Loucy (cell line): ENCODE measurements at regions not wholly inside any gene's neighbourhood (a gene's known extent, or its start where the extent isn't known, plus 50 kb on each side); places are given as distances from the start of the nearest gene placed in this dataset.

Experiments
- H2AFZ ChIP-seq: fragments of 200-600 bp; sonication (generic); 2 replicates; pipeline ENCODE4 v1.6.0; 2016; ENCODE audit warnings: antibody characterized with exemption, mild to moderate bottlenecking, low read length, moderate library complexity
- H3F3A ChIP-seq: fragments of 200-600 bp; 2 replicates; pipeline ENCODE4 v1.6.0; 2016; ENCODE audit warnings: antibody characterized with exemption, low read depth, mild to moderate bottlenecking
- H3K27me3 ChIP-seq: fragments of 200-600 bp; sonication (generic); 2 replicates; pipeline ENCODE4 v1.6.1; 2014; ENCODE audit warnings: low read length, mild to moderate bottlenecking; ENCODE audit not compliant: insufficient read depth, poor library complexity, severe bottlenecking
- H3K36me3 ChIP-seq: fragments of 200-600 bp; sonication (generic); 2 replicates; pipeline ENCODE4 v1.6.1; 2016; ENCODE audit warnings: low read length; ENCODE audit not compliant: insufficient read depth
- H3K4me1 ChIP-seq: fragments of 200-600 bp; sonication (generic); 2 replicates; pipeline ENCODE4 v1.5.1; 2014; ENCODE audit warnings: low read length, mild to moderate bottlenecking; ENCODE audit not compliant: insufficient read depth, poor library complexity, severe bottlenecking
- H3K4me2 ChIP-seq: fragments of 200-600 bp; sonication (generic); 2 replicates; pipeline ENCODE4 v1.6.0; 2014; ENCODE audit warnings: antibody characterized with exemption, low read length, low read depth, mild to moderate bottlenecking; ENCODE audit not compliant: poor library complexity, severe bottlenecking
- H3K4me3 ChIP-seq: fragments of 200-600 bp; sonication (generic); 2 replicates; pipeline ENCODE4 v1.5.1; 2014; ENCODE audit warnings: low read length, mild to moderate bottlenecking, mixed read lengths; ENCODE audit not compliant: poor library complexity, severe bottlenecking
- H3K79me2 ChIP-seq: fragments of 200-600 bp; sonication (generic); 2 replicates; pipeline ENCODE4 v1.6.1; 2014; ENCODE audit warnings: low read length; ENCODE audit not compliant: insufficient read depth
- H3K9ac ChIP-seq: fragments of 200-600 bp; sonication (generic); 2 replicates; pipeline ENCODE4 v1.6.0; 2014; ENCODE audit warnings: mild to moderate bottlenecking, low read depth, low read length, moderate library complexity; ENCODE audit not compliant: poor library complexity, severe bottlenecking
- H3K9me2 ChIP-seq: fragments of 200-600 bp; sonication (generic); replicated peaks from 2 replicates; pipeline ENCODE4 v1.6.1; 2016; ENCODE audit warnings: low read depth, low read length, mixed read lengths
- H3K9me3 ChIP-seq: fragments of 200-600 bp; sonication (generic); 2 replicates; pipeline ENCODE4 v1.6.1; 2014; ENCODE audit warnings: mild to moderate bottlenecking, antibody characterized with exemption, low read length, low read depth; ENCODE audit not compliant: insufficient read depth
- H4K20me1 ChIP-seq: fragments of 200-600 bp; sonication (generic); 2 replicates; pipeline ENCODE4 v1.6.0; 2014; ENCODE audit warnings: antibody characterized with exemption, low read length, mild to moderate bottlenecking; ENCODE audit not compliant: insufficient read depth, poor library complexity, severe bottlenecking
- EZH2phosphoT487 ChIP-seq: fragments of 200-600 bp; IDR thresholded peaks from 2 replicates; pipeline ENCODE4 v1.6.1; 2018; ENCODE audit warnings: antibody characterized with exemption, mild to moderate bottlenecking, moderate library complexity, borderline replicate concordance
- TF ChIP-seq, protein P1 (sequence below): fragments of 200-600 bp; sonication (generic); conservative IDR thresholded peaks from 2 replicates; pipeline ENCODE4 v1.5.1; 2014; ENCODE audit warnings: mild to moderate bottlenecking, antibody characterized with exemption, low read length

DNA sequence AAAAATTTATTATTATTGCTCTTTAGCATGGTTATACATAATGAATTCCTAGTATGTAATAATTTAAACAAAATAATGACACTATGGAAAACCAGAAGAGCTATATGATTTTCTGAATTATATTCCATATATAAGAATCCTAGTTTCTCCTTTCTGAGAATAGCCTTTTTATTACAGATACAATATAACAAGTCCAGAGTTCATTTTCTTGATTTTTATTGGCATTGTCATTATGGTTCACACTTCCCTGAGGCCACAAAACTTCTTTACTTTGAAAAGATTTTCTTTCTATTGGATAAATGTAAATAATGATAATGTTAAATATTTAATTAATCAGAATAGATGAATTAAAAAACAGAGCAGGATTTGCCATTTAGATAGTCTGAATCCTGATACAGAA is 362.3 kb upstream of the BCHE start:
- H3K9me2 ChIP-seq, result no peaks in the 10 kb centered on the region
- no peaks in the 10 kb centered on the region for H3K9me3 ChIP-seq
- no peak overlapping the region for H3K4me2 ChIP-seq
- H2AFZ ChIP-seq, result no peak overlapping the region
- H3K27me3 ChIP-seq, result no peaks in the 10 kb centered on the region
- no peaks in the 10 kb centered on the region for H3K4me1 ChIP-seq
- no peaks in the 10 kb centered on the region for H3F3A ChIP-seq
- no peaks in the 10 kb centered on the region for H3K79me2 ChIP-seq
- no peaks in the 10 kb centered on the region for H4K20me1 ChIP-seq
- no peak overlapping the region for H3K9ac ChIP-seq
- no peak overlapping the region for H3K4me3 ChIP-seq
- H3K36me3 ChIP-seq, result no peaks in the 10 kb centered on the region
- TF ChIP-seq, protein P1, sequence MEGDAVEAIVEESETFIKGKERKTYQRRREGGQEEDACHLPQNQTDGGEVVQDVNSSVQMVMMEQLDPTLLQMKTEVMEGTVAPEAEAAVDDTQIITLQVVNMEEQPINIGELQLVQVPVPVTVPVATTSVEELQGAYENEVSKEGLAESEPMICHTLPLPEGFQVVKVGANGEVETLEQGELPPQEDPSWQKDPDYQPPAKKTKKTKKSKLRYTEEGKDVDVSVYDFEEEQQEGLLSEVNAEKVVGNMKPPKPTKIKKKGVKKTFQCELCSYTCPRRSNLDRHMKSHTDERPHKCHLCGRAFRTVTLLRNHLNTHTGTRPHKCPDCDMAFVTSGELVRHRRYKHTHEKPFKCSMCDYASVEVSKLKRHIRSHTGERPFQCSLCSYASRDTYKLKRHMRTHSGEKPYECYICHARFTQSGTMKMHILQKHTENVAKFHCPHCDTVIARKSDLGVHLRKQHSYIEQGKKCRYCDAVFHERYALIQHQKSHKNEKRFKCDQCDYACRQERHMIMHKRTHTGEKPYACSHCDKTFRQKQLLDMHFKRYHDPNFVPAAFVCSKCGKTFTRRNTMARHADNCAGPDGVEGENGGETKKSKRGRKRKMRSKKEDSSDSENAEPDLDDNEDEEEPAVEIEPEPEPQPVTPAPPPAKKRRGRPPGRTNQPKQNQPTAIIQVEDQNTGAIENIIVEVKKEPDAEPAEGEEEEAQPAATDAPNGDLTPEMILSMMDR, result no peak
- TF ChIP-seq EZH2phosphoT487, result no peak

- Histone ChIP-seq H3K27me3 (no peaks in the 10 kb centered on the region), H3K9me2 (no peaks in the 10 kb centered on the region), H3K4me3 (no peak overlapping the region), H3F3A (no peaks in the 10 kb centered on the region), H2AFZ (no peak overlapping the region), H3K79me2 (no peaks in the 10 kb centered on the region), H3K36me3 (no peaks in the 10 kb centered on the region), H3K4me2 (no peak overlapping the region), H4K20me1 (no peaks in the 10 kb centered on the region), H3K9me3 (no peaks in the 10 kb centered on the region), H3K4me1 (no peaks in the 10 kb centered on the region), H3K9ac (no peak overlapping the region)
- TF ChIP-seq, protein P1, result no peak
- no peak for TF ChIP-seq EZH2phosphoT487
Observed at GRCh38 chr3:166195808-166196207, 358.6 kb upstream of the BCHE start.

DNA sequence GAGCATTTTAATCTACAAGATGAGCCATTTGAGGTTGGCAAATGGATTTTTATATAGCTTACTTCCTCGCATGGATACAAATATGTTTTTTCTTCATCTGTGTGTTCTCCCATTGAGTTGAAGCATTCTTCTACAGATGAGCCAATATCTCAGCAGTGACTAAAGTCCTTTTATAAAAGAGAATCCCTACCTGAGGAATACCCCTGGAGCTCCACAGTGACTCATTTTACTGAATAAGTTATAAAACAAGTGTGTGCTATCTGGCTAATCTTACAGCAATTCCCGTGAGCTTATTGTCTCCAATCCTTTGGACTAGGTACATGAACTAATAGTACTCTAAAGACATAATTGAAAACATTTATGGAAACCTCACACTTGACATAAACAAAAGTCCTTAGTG is 354.2 kb upstream of the BCHE start:
- Histone ChIP-seq H3K9me3 (no peaks in the 10 kb centered on the region), H3K27me3 (no peaks in the 10 kb centered on the region), H2AFZ (no peak overlapping the region), H3K4me3 (no peak overlapping the region), H3F3A (no peaks in the 10 kb centered on the region), H3K9me2 (no peaks in the 10 kb centered on the region), H3K4me1 (no peaks in the 10 kb centered on the region), H3K79me2 (no peaks in the 10 kb centered on the region), H3K4me2 (no peak overlapping the region), H3K36me3 (no peaks in the 10 kb centered on the region), H3K9ac (no peak overlapping the region), H4K20me1 (no peaks in the 10 kb centered on the region)
- no peak for TF ChIP-seq EZH2phosphoT487
- TF ChIP-seq, protein P1, result no peak
